Activated naive CD4-positive, alpha-beta T cell treated with anti-CD3 and anti-CD28 coated beads for 36 hours (primary cell): ENCODE measurements at regions not wholly inside any gene's neighbourhood (a gene's known extent, or its start where the extent isn't known, plus 50 kb on each side); places are given as distances from the start of the nearest gene placed in this dataset.

Experiments
- CTCF ChIA-PET: fragments of 350-600 bp; sonication (Branson Sonifier 250); formaldehyde crosslinking; loops from one replicate; lab custom pipeline; 2021; ENCODE audit warnings: antibody characterized with exemption; lab: Charles Lee
- DNase-seq: peaks from one replicate; pipeline ENCODE4 v3.0.0-alpha.2; 2020
- H3K27ac Mint-ChIP-seq: one replicate; pipeline ENCODE4 v1.8.0; 2021; ENCODE audit warnings: mild to moderate bottlenecking, mixed read lengths
- H3K27me3 Mint-ChIP-seq: one replicate; pipeline ENCODE4 v1.8.0; 2021; ENCODE audit warnings: low read depth, mixed read lengths
- H3K36me3 Mint-ChIP-seq: one replicate; pipeline ENCODE4 v1.8.0; 2021; ENCODE audit warnings: low read depth, mixed read lengths
- H3K4me1 Mint-ChIP-seq: one replicate; pipeline ENCODE4 v1.8.0; 2021; ENCODE audit warnings: low read depth, mixed read lengths
- H3K4me3 Mint-ChIP-seq: one replicate; pipeline ENCODE4 v1.8.0; 2021; ENCODE audit warnings: mild to moderate bottlenecking, moderate library complexity, mixed read lengths
- H3K9me3 Mint-ChIP-seq: one replicate; pipeline ENCODE4 v1.8.0; 2021; ENCODE audit warnings: mixed read lengths
- intact Hi-C: fragments of 100-400 bp; cut with micrococcal nuclease; formaldehyde crosslinking; loops from one replicate; pipeline ENCODE4 v1.15.1; 2023

- CTCF ChIA-PET = no interaction called here
- intact Hi-C loops = no loop called here
- no peaks in the 10 kb centered on the region for H3K36me3 Mint-ChIP-seq
- H3K9me3 Mint-ChIP-seq = no peaks in the 10 kb centered on the region
- H3K4me1 Mint-ChIP-seq = no peaks in the 10 kb centered on the region
- no peak for DNase-seq
- H3K4me3 Mint-ChIP-seq = no peak overlapping the region
- H3K27ac Mint-ChIP-seq = no peak overlapping the region
- H3K27me3 Mint-ChIP-seq = no peaks in the 10 kb centered on the region
Observed at GRCh38 chr5:164352695-164353094, 847.3 kb downstream of the MAT2B start.

GRCh38 chr5:164353155-164353554, 847.7 kb downstream of the MAT2B start:
- CTCF ChIA-PET = no interaction called here
- Mint-ChIP-seq H3K36me3 (no peaks in the 10 kb centered on the region), H3K27ac (no peak overlapping the region), H3K27me3 (no peaks in the 10 kb centered on the region), H3K4me1 (no peaks in the 10 kb centered on the region), H3K4me3 (no peak overlapping the region), H3K9me3 (no peaks in the 10 kb centered on the region)
- intact Hi-C loops = no loop called here
- no peak for DNase-seq

GRCh38 chr5:164354139-164354751, 848.8 kb downstream of the MAT2B start:
- Mint-ChIP-seq H3K4me1 (no peaks in the 10 kb centered on the region), H3K9me3 (no peaks in the 10 kb centered on the region), H3K27ac (no peak overlapping the region), H3K4me3 (no peak overlapping the region), H3K36me3 (no peaks in the 10 kb centered on the region), H3K27me3 (no peaks in the 10 kb centered on the region)
- CTCF ChIA-PET = no interaction called here
- no peak for DNase-seq
- intact Hi-C loops = no loop called here

- Mint-ChIP-seq H3K4me3 (no peak overlapping the region), H3K36me3 (no peaks in the 10 kb centered on the region), H3K9me3 (no peaks in the 10 kb centered on the region), H3K27ac (no peak overlapping the region), H3K4me1 (no peaks in the 10 kb centered on the region), H3K27me3 (no peaks in the 10 kb centered on the region)
- CTCF ChIA-PET = no interaction called here
- intact Hi-C loops = no loop called here
- DNase-seq = no peak
Observed at GRCh38 chr5:164355267-164355830, 849.9 kb downstream of the MAT2B start.

GRCh38 chr5:164356790-164357189, 851.4 kb downstream of the MAT2B start:
- Mint-ChIP-seq H3K4me3 (no peak overlapping the region), H3K4me1 (no peaks in the 10 kb centered on the region), H3K36me3 (no peaks in the 10 kb centered on the region), H3K27me3 (no peaks in the 10 kb centered on the region), H3K27ac (no peak overlapping the region), H3K9me3 (no peaks in the 10 kb centered on the region)
- DNase-seq = no peak
- intact Hi-C loops = no loop called here
- CTCF ChIA-PET = no interaction called here

- no peak overlapping the region for H3K4me3 Mint-ChIP-seq
- no peaks in the 10 kb centered on the region for H3K4me1 Mint-ChIP-seq
- no peaks in the 10 kb centered on the region for H3K36me3 Mint-ChIP-seq
- no peak overlapping the region for H3K27ac Mint-ChIP-seq
- H3K27me3 Mint-ChIP-seq = no peaks in the 10 kb centered on the region
- H3K9me3 Mint-ChIP-seq = no peaks in the 10 kb centered on the region
- DNase-seq = no peak
- intact Hi-C loops = no loop called here
- CTCF ChIA-PET = no interaction called here
Observed at GRCh38 chr5:164357395-164358033, 852.1 kb downstream of the MAT2B start.

GRCh38 chr5:164358531-164359259, 853.3 kb downstream of the MAT2B start:
- no peak overlapping the region for H3K4me3 Mint-ChIP-seq
- H3K36me3 Mint-ChIP-seq = no peaks in the 10 kb centered on the region
- H3K9me3 Mint-ChIP-seq = no peaks in the 10 kb centered on the region
- H3K27ac Mint-ChIP-seq = no peak overlapping the region
- DNase-seq = no peak
- no peaks in the 10 kb centered on the region for H3K4me1 Mint-ChIP-seq
- CTCF ChIA-PET = no interaction called here
- no peaks in the 10 kb centered on the region for H3K27me3 Mint-ChIP-seq
- intact Hi-C loops = no loop called here

GRCh38 chr5:164359260-164360255, 854.1 kb downstream of the MAT2B start:
- Mint-ChIP-seq H3K9me3 (no peaks in the 10 kb centered on the region), H3K27me3 (no peaks in the 10 kb centered on the region)
- CTCF ChIA-PET = no interaction called here

GRCh38 chr5:164360589-164360988, 855.2 kb downstream of the MAT2B start:
- H3K36me3 Mint-ChIP-seq = no peaks in the 10 kb centered on the region
- intact Hi-C loops = no loop called here
- no peak overlapping the region for H3K4me3 Mint-ChIP-seq
- no peak overlapping the region for H3K27ac Mint-ChIP-seq
- DNase-seq = no peak
- CTCF ChIA-PET = no interaction called here
- H3K4me1 Mint-ChIP-seq = no peaks in the 10 kb centered on the region
- H3K27me3 Mint-ChIP-seq = no peaks in the 10 kb centered on the region
- H3K9me3 Mint-ChIP-seq = peaks cover 2% of the 10 kb centered on the region

More at GRCh38 chr5:164359260-164360255, 854.1 kb downstream of the MAT2B start:
- H3K4me1 Mint-ChIP-seq = no peaks in the 10 kb centered on the region
- no peak overlapping the region for H3K27ac Mint-ChIP-seq
- DNase-seq = no peak
- H3K36me3 Mint-ChIP-seq = no peaks in the 10 kb centered on the region
- intact Hi-C loops = no loop called here
- H3K4me3 Mint-ChIP-seq = no peak overlapping the region

- H3K9me3 Mint-ChIP-seq = peaks cover 2% of the 10 kb centered on the region
- DNase-seq = no peak
- H3K4me1 Mint-ChIP-seq = no peaks in the 10 kb centered on the region
- intact Hi-C loops = no loop called here
- H3K27me3 Mint-ChIP-seq = no peaks in the 10 kb centered on the region
- H3K36me3 Mint-ChIP-seq = no peaks in the 10 kb centered on the region
- H3K27ac Mint-ChIP-seq = no peak overlapping the region
- CTCF ChIA-PET = interaction anchor here (0.6 kb wide), 1 partner anchor 501 kb away, joined by 5 read pairs; no protein-coding TSS in a partner anchor
- no peak overlapping the region for H3K4me3 Mint-ChIP-seq
Observed at GRCh38 chr5:164361986-164362385, 856.6 kb downstream of the MAT2B start.

- CTCF ChIA-PET = no interaction called here
- H3K27me3 Mint-ChIP-seq = no peaks in the 10 kb centered on the region
- no peaks in the 10 kb centered on the region for H3K4me1 Mint-ChIP-seq
- H3K4me3 Mint-ChIP-seq = no peak overlapping the region
- peaks cover 2% of the 10 kb centered on the region for H3K9me3 Mint-ChIP-seq
- intact Hi-C loops = no loop called here
- no peak overlapping the region for H3K27ac Mint-ChIP-seq
- no peak for DNase-seq
- no peaks in the 10 kb centered on the region for H3K36me3 Mint-ChIP-seq
Observed at GRCh38 chr5:164362835-164363234, 857.4 kb downstream of the MAT2B start.
